IMR-90 (cell line): ENCODE measurements at regions not wholly inside any gene's neighbourhood (a gene's known extent, or its start where the extent isn't known, plus 50 kb on each side); places are given as distances from the start of the nearest gene placed in this dataset.

ENCODE experiments used
- ATAC-seq: fragments of 200-7000 bp; cut with Tn5 transposase; 2 replicates; pipeline ENCODE4 v1.9.1; 2020; ENCODE audit warnings: low read depth, mild to moderate bottlenecking, moderate library complexity
- BruUV-seq: library from RNA; stranded (reverse); fragments of 400-500 nt; replicated peaks from 2 replicates; lab custom pipeline; 2021; lab: Mats Ljungman, UMichigan
- CTCF ChIA-PET: fragments of 300-600 bp; formaldehyde crosslinking; extraction: SDS; loops from one replicate; lab custom pipeline; 2021; ENCODE audit warnings: antibody characterized with exemption; lab: Yijun Ruan, JAX
- POLR2A ChIA-PET: fragments of 300-600 bp; sonication (Branson Sonifier 250); formaldehyde crosslinking; loops from one replicate; lab custom pipeline; 2022; ENCODE audit warnings: antibody characterized with exemption; ENCODE audit not compliant: unreplicated experiment; lab: Charles Lee
- DNase-seq: peaks from one replicate; pipeline ENCODE4 v3.0.0; 2013
- H2AFZ ChIP-seq: replicated peaks from 2 replicates; pipeline ENCODE3; 2013; ENCODE audit warnings: low read length, mild to moderate bottlenecking; ENCODE audit not compliant: poor library complexity
- H2AK5ac ChIP-seq: 2 replicates; pipeline ENCODE4 v1.6.1; 2013; ENCODE audit warnings: low read depth, low read length, inconsistent platforms
- H2AK9ac ChIP-seq: replicated peaks from 2 replicates; pipeline ENCODE3; 2013; ENCODE audit warnings: mild to moderate bottlenecking, low read depth, low read length, moderate library complexity; ENCODE audit not compliant: poor library complexity
- H2BK120ac ChIP-seq: 2 replicates; pipeline ENCODE4 v1.6.1; 2013; ENCODE audit warnings: low read depth, low read length, inconsistent platforms
- H2BK15ac ChIP-seq: 3 replicates; pipeline ENCODE4 v1.6.1; 2013; ENCODE audit warnings: low read depth, low read length, inconsistent platforms
- H2BK20ac ChIP-seq: 2 replicates; pipeline ENCODE4 v1.6.1; 2013; ENCODE audit warnings: low read depth, mild to moderate bottlenecking, inconsistent platforms, low read length, moderate library complexity
- H2BK5ac ChIP-seq: 2 replicates; pipeline ENCODE4 v1.6.1; 2013; ENCODE audit warnings: mild to moderate bottlenecking, low read depth, low read length, inconsistent platforms; ENCODE audit not compliant: poor library complexity, severe bottlenecking
- H3K14ac ChIP-seq: replicated peaks from 2 replicates; pipeline ENCODE4 v1.6.1; 2013; ENCODE audit warnings: low read depth, low read length, inconsistent platforms
- H3K18ac ChIP-seq: 2 replicates; pipeline ENCODE4 v1.6.1; 2013; ENCODE audit warnings: low read depth, low read length, control low read depth
- H3K23ac ChIP-seq: 2 replicates; pipeline ENCODE4 v1.6.1; 2013; ENCODE audit warnings: low read depth, low read length, inconsistent platforms
- H3K27ac ChIP-seq: 2 replicates; pipeline ENCODE4 v1.5.1; 2013; ENCODE audit warnings: mild to moderate bottlenecking, control low read depth, low read length; ENCODE audit not compliant: insufficient read depth
- H3K27me3 ChIP-seq: 2 replicates; pipeline ENCODE4 v1.6.1; 2013; ENCODE audit warnings: low read length; ENCODE audit not compliant: control insufficient read depth, insufficient read depth
- H3K36me3 ChIP-seq: 2 replicates; pipeline ENCODE4 v1.6.1; 2013; ENCODE audit warnings: low read length, mixed read lengths; ENCODE audit not compliant: control insufficient read depth, insufficient read depth
- H3K4ac ChIP-seq: 2 replicates; pipeline ENCODE4 v1.6.1; 2013; ENCODE audit warnings: low read depth, low read length, inconsistent platforms
- H3K4me1 ChIP-seq: 2 replicates; pipeline ENCODE4 v1.6.1; 2013; ENCODE audit warnings: low read length, mixed read lengths; ENCODE audit not compliant: control insufficient read depth, insufficient read depth
- H3K4me2 ChIP-seq: 2 replicates; pipeline ENCODE4 v1.6.1; 2013; ENCODE audit warnings: low read depth, mild to moderate bottlenecking, control low read depth, low read length, moderate library complexity
- H3K4me3 ChIP-seq: 2 replicates; pipeline ENCODE4 v1.5.1; 2013; ENCODE audit warnings: low read depth, mild to moderate bottlenecking, control low read depth, low read length, moderate library complexity; ENCODE audit not compliant: insufficient read depth
- H3K56ac ChIP-seq: 2 replicates; pipeline ENCODE4 v1.6.1; 2013; ENCODE audit warnings: low read length, inconsistent platforms; ENCODE audit not compliant: insufficient read depth; ENCODE audit errors: extremely low read depth
- H3K79me1 ChIP-seq, 2 experiments: 2 replicates each; pipeline ENCODE4 v1.6.1; 2013; ENCODE audit warnings: low read length in 2 of 2, inconsistent platforms in 1 of 2, low read depth in 1 of 2
- H3K9ac ChIP-seq: 2 replicates; pipeline ENCODE4 v1.6.1; 2013; ENCODE audit warnings: low read depth, low read length, control low read depth
- H3K9me1 ChIP-seq: 2 replicates; pipeline ENCODE4 v1.6.1; 2013; ENCODE audit warnings: low read length, inconsistent platforms; ENCODE audit not compliant: insufficient read depth
- H3K9me3 ChIP-seq: 2 replicates; pipeline ENCODE4 v1.6.1; 2013; ENCODE audit warnings: low read length; ENCODE audit not compliant: control insufficient read depth, insufficient read depth
- H4K20me1 ChIP-seq: 2 replicates; pipeline ENCODE4 v1.6.1; 2013; ENCODE audit warnings: low read length, inconsistent platforms; ENCODE audit not compliant: insufficient read depth
- H4K5ac ChIP-seq: 2 replicates; pipeline ENCODE4 v1.6.1; 2013; ENCODE audit warnings: mild to moderate bottlenecking, low read depth, low read length, control low read depth
- H4K8ac ChIP-seq, 2 experiments: 2 replicates each; pipeline ENCODE4 v1.6.1; 2013; ENCODE audit warnings: low read depth in 2 of 2, low read length in 2 of 2, control low read depth in 1 of 2, inconsistent platforms in 1 of 2
- H4K91ac ChIP-seq: 2 replicates; pipeline ENCODE4 v1.6.1; 2013; ENCODE audit warnings: low read depth, low read length, inconsistent platforms; ENCODE audit not compliant: insufficient read depth
- MAFK ChIP-seq: IDR thresholded peaks from 2 replicates; pipeline ENCODE4 v1.6.1; 2012; ENCODE audit warnings: low read depth, low read length, improper control_type of control experiment
- MAZ ChIP-seq: IDR thresholded peaks from 2 replicates; pipeline ENCODE4 v1.6.1; 2012; ENCODE audit warnings: low read depth, mild to moderate bottlenecking, low read length, improper control_type of control experiment, moderate library complexity, borderline replicate concordance
- WGBS, 2 experiments: methylation state at CpG; one replicate each; pipeline versions ENCODE4 v1.1.5 to v1.1.7; 2013; ENCODE audit warnings: missing lambda C conversion rate in 2 of 2; ENCODE audit not compliant: insufficient read length in 1 of 2; ENCODE audit errors: extremely low coverage in 2 of 2; 5-methylcytosine and 5-hydroxymethylcytosine counted together
- dilution Hi-C: fragments of 300-500 bp; cut with HindIII; formaldehyde crosslinking; loops from one replicate; pipeline ENCODE4 v1.14.3; 2018; ENCODE audit warnings: low sequenced_read_pairs; ENCODE audit not compliant: unreplicated experiment
- in situ Hi-C: fragments of 300-500 bp; cut with MboI; formaldehyde crosslinking; loops from 3 replicates; pipeline ENCODE4 v1.14.3; 2019; ENCODE audit warnings: low sequenced_read_pairs, inconsistent platforms, mixed read lengths
- intact Hi-C: fragments of 100-400 bp; cut with micrococcal nuclease; formaldehyde crosslinking; loops from 2 replicates; pipeline ENCODE4 v1.10.0; 2022

DNA sequence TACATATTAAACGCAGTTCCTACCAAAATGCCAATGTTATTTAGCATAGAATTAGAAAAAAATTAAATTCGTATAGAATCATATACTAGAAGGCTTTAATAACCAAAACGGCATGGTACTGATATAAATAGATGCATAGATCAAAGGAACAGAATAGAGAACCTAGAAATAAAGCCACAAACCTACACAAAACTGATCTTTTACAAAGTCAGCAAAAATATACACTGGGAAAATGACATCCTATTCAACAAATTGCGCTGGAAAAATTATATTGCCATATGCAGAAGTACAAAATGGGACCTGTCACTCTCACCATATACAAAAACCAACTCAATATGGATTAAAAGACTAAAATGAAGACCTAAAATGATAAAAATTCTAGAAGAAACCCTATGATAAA, 1882.6 kb downstream of the TP53TG3F start:
- CTCF ChIA-PET, result no interaction called here
- H4K5ac ChIP-seq, result no peak overlapping the region
- no peak overlapping the region for H3K4ac ChIP-seq
- no peak overlapping the region for H4K8ac ChIP-seq
- H3K14ac ChIP-seq, result no peak overlapping the region
- H3K36me3 ChIP-seq, result no peaks in the 10 kb centered on the region
- intact Hi-C loops (no loop called here), dilution Hi-C loops (no loop called here), in situ Hi-C loops (no loop called here)
- H3K4me1 ChIP-seq, result no peaks in the 10 kb centered on the region
- H3K9me3 ChIP-seq, result peaks cover 6% of the 10 kb centered on the region; the same call in 1 of the 2 replicates
- no CpG with 5 or more reads among the region's 4 CpGs for WGBS, 2 experiments
- no peak for TF ChIP-seq MAZ
- TF ChIP-seq MAFK, result peak; percentile 39; the same call in 1 of the 2 replicates
- no peak overlapping the region for H3K4me2 ChIP-seq
- no peak overlapping the region for H3K27ac ChIP-seq
- no TSS peak for BruUV-seq
- no peak for ATAC-seq
- no peak overlapping the region for H2AK9ac ChIP-seq
- POLR2A ChIA-PET, result no interaction called here
- no peak overlapping the region for H3K9ac ChIP-seq
- no peak overlapping the region for H2AK5ac ChIP-seq
- no peaks in the 10 kb centered on the region for H4K20me1 ChIP-seq
- H4K91ac ChIP-seq, result no peak overlapping the region
- no peak for DNase-seq
- H3K4me3 ChIP-seq, result no peak overlapping the region
- no peak overlapping the region for H2AFZ ChIP-seq
- no peak overlapping the region for H2BK120ac ChIP-seq
- H3K56ac ChIP-seq, result no peak overlapping the region
- H2BK5ac ChIP-seq, result no peak overlapping the region
- H3K79me1 ChIP-seq, result no peaks in the 10 kb centered on the region
- H3K27me3 ChIP-seq, result no peaks in the 10 kb centered on the region
- no peak overlapping the region for H2BK20ac ChIP-seq
- H2BK15ac ChIP-seq, result no peak overlapping the region
- no peak overlapping the region for H3K23ac ChIP-seq
- no peaks in the 10 kb centered on the region for H3K9me1 ChIP-seq
- H3K18ac ChIP-seq, result no peak overlapping the region
